WTC11 (cell line): ENCODE measurements at regions not wholly inside any gene's neighbourhood (a gene's known extent, or its start where the extent isn't known, plus 50 kb on each side); places are given as distances from the start of the nearest gene placed in this dataset.

Experiments used
- CTCF ChIP-seq: fragments of 200-600 bp; IDR thresholded peaks from 2 replicates; pipeline ENCODE4 v1.8.0; 2022; ENCODE audit warnings: antibody characterized with exemption
- ESRRA ChIP-seq: sonication (generic); formaldehyde crosslinking; IDR thresholded peaks from 2 replicates; pipeline ENCODE4 v1.8.1; 2022; ENCODE audit warnings: mild to moderate bottlenecking, missing genetic modification reagents, borderline replicate concordance
- JUN ChIP-seq: sonication (generic); formaldehyde crosslinking; IDR thresholded peaks from 2 replicates; pipeline ENCODE4 v1.8.0; 2023; ENCODE audit warnings: mild to moderate bottlenecking, missing genetic modification reagents

- TF ChIP-seq JUN (CRISPR knock-in tag) (no peak), CTCF (no peak), ESRRA (no peak)
Observed at GRCh38 chr16:72419638-72420037, 247.7 kb upstream of the PMFBP1 start.
